ENCODE measurements at regions not wholly inside any gene's neighbourhood (a gene's known extent, or its start where the extent isn't known, plus 50 kb on each side); places are given as distances from the start of the nearest gene placed in this dataset.

DNA sequence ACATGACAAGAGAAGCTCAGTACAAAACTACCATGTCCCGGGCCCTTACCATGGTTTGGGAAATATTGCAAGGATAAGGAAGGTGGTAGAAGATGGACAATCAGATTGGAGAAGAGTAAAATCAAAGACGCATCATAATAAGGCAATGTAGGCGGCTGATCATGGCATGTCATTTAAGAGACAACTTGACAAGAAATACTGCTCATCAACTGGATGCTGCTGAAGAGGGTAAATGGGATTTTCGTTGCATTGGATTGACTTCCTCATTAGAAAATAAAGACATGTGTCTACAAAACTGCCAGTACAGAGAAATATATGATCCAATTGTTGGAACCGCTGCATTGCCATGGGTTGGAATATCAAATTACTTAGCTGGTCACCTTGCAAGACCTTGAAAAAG lies 238.3 kb upstream of the NCKAP5 start:
- H3K4me3 ChIP-seq: no peak overlapping the region
- ATAC-seq: no peak
- no peaks in the 10 kb centered on the region for H3K27me3 ChIP-seq

DNA sequence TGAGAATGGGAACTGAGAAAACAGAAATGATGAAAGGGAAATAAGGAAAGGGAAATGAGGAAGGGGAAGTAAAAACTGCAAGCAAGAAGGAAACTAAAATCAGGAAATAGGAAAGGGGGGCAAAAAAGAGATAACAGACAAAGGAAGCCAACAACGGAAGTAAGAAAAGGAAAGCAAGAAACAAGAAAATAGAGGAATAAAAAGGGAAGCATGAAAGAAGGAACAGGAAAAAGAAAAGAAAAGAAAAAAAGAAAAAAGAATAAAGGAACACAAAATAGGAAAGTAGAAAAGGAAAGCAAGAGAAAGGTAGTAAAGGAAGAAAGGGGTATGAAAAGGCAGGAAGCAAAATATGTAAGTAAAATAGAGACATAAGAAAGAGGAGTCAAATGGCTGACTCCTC lies 241.2 kb upstream of the NCKAP5 start:
- intact Hi-C loops (cut with DNase I): no loop called here
- WGBS, 4 donors: 66 to 75% (median 70%) methylated on average over 1 of the region's 1 CpG
- Histone ChIP-seq H3K36me3 (no peaks in the 10 kb centered on the region), H3K9me3 (peaks cover 0 to 29% (median 0%) of the 10 kb centered on the region in 12 donors), H3K27me3 (no peaks in the 10 kb centered on the region), H3K27ac (no peak overlapping the region), H3K4me1 (no peaks in the 10 kb centered on the region), H3K4me3 (no peak overlapping the region)
- ATAC-seq (no peak), DNase-seq (no peak)
- no peak for TF ChIP-seq POLR2A (IDR thresholded peaks at IDR 0.05)
- TF ChIP-seq, protein P1, sequence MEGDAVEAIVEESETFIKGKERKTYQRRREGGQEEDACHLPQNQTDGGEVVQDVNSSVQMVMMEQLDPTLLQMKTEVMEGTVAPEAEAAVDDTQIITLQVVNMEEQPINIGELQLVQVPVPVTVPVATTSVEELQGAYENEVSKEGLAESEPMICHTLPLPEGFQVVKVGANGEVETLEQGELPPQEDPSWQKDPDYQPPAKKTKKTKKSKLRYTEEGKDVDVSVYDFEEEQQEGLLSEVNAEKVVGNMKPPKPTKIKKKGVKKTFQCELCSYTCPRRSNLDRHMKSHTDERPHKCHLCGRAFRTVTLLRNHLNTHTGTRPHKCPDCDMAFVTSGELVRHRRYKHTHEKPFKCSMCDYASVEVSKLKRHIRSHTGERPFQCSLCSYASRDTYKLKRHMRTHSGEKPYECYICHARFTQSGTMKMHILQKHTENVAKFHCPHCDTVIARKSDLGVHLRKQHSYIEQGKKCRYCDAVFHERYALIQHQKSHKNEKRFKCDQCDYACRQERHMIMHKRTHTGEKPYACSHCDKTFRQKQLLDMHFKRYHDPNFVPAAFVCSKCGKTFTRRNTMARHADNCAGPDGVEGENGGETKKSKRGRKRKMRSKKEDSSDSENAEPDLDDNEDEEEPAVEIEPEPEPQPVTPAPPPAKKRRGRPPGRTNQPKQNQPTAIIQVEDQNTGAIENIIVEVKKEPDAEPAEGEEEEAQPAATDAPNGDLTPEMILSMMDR (IDR thresholded peaks at IDR 0.05): no peak

More for the DNA sequence above, 238.3 kb upstream of the NCKAP5 start:
- intact Hi-C loops (cut with DNase I): no loop called here
- Histone ChIP-seq H3K27ac (no peak overlapping the region), H3K36me3 (no peaks in the 10 kb centered on the region), H3K9me3 (peaks cover 0 to 20% (median 0%) of the 10 kb centered on the region in 12 donors), H3K4me1 (no peaks in the 10 kb centered on the region)
- WGBS, 4 donors: 89 to 96% (median 92%) methylated on average over 5 of the region's 5 CpGs
- TF ChIP-seq, protein P1 (IDR thresholded peaks at IDR 0.05): no peak
- TF ChIP-seq POLR2A (IDR thresholded peaks at IDR 0.05): no peak
- no peak for DNase-seq

DNA sequence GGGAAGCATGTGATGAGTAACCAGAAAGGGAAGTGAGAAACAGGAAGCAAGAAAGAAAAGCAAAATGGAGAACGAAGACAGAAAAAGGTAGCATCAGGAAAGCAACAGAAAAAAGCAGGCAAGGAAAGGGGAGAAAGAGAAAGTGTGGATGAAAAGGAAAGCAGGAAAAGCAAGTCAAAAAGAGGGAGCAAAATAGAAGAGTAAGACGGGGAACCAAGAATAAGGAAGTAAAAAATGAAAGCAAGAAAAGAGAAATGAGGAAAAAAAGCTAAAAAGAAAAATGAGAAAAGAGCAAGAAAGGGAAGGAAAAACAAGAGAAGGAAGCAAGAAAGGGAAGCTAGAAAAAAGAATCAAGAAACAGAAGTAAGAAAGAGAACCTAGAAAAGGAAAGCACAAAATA lies 242.3 kb upstream of the NCKAP5 start:
- ATAC-seq: no peak
- WGBS, 4 donors: 83 to 92% (median 89%) methylated on average over 2 of the region's 2 CpGs

DNA sequence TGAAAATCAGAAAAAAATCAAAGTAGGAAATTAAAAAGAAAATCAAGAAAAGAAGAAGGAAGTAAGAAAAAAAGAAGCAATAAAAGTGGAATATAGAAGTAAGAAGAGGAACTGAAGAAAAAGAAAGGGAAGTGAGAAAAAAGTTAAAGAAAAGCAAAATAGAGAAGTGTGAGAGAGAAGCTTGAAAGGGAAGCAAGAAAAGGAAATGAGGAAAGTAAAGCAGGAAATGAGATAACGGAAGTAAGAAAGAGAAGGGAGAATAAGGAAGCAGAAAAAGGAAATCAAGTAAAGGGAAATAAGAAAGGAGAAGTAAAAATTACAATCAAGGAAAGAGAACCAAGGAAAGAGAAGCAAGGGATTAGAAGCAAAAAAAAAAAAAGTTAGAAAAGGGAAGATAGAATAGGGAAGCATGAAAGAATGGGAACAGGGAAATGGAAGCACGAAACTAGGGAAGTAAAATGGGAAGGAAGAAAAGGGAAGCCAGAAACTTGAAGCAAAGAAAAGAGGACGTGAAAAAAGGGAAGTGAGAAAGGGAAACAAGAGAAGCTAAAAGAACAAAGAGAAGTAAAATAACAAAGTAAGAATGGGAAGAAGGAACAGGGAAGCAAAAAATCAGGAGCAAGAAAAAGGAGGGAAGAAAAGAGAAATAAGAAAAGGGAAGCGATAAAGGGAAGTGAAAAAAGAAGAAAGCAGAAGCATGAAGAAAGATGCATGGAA lies 243.3 kb upstream of the NCKAP5 start:
- peaks cover 0 to 29% (median 0%) of the 10 kb centered on the region in 12 donors for H3K9me3 ChIP-seq
- DNase-seq (no peak), ATAC-seq (no peak)
- H3K27me3 ChIP-seq: no peaks in the 10 kb centered on the region
- no peak overlapping the region for H3K4me3 ChIP-seq
- intact Hi-C loops (cut with DNase I): no loop called here
- whole genome bisulfite sequencing, 4 donors: 73 to 78% (median 76%) methylated on average over 4 of the region's 4 CpGs
- no peak for TF ChIP-seq POLR2A (IDR thresholded peaks at IDR 0.05)
- TF ChIP-seq, protein P1 (IDR thresholded peaks at IDR 0.05): no peak
- no peaks in the 10 kb centered on the region for H3K4me1 ChIP-seq
- no peaks in the 10 kb centered on the region for H3K36me3 ChIP-seq
- H3K27ac ChIP-seq: no peak overlapping the region

More for the DNA sequence above, 242.3 kb upstream of the NCKAP5 start:
- Histone ChIP-seq H3K27ac (no peak overlapping the region), H3K4me3 (no peak overlapping the region), H3K9me3 (peaks cover 0 to 29% (median 0%) of the 10 kb centered on the region in 12 donors), H3K27me3 (no peaks in the 10 kb centered on the region), H3K36me3 (no peaks in the 10 kb centered on the region), H3K4me1 (no peaks in the 10 kb centered on the region)
- intact Hi-C loops (cut with DNase I): no loop called here
- TF ChIP-seq POLR2A (IDR thresholded peaks at IDR 0.05): no peak
- TF ChIP-seq, protein P1 (IDR thresholded peaks at IDR 0.05): no peak
- DNase-seq: no peak
